Activated CD8-positive, alpha-beta memory T cell treated with anti-CD3 and anti-CD28 coated beads for 4 hours (primary cell): ENCODE measurements at regions not wholly inside any gene's neighbourhood (a gene's known extent, or its start where the extent isn't known, plus 50 kb on each side); places are given as distances from the start of the nearest gene placed in this dataset.
A peak's percentile ranks its signal among the peaks of the same experiment; 100 is the strongest.
"Not testable (repeated sequence)": the region's sequence is repeated elsewhere in the genome, so short reads cannot be mapped to it uniquely, and the experiment has no call there.

ENCODE experiments used
- DNase-seq, 2 donors: peaks; one replicate each; pipeline ENCODE4 v3.0.0-alpha.2; 2020; ENCODE audit warnings: low read depth in 2 of 2

- no peak for DNase-seq
These were observed 91.4 kb downstream of the NCOR2 start for GRCh38 chr12:124476011-124476400.

DNA sequence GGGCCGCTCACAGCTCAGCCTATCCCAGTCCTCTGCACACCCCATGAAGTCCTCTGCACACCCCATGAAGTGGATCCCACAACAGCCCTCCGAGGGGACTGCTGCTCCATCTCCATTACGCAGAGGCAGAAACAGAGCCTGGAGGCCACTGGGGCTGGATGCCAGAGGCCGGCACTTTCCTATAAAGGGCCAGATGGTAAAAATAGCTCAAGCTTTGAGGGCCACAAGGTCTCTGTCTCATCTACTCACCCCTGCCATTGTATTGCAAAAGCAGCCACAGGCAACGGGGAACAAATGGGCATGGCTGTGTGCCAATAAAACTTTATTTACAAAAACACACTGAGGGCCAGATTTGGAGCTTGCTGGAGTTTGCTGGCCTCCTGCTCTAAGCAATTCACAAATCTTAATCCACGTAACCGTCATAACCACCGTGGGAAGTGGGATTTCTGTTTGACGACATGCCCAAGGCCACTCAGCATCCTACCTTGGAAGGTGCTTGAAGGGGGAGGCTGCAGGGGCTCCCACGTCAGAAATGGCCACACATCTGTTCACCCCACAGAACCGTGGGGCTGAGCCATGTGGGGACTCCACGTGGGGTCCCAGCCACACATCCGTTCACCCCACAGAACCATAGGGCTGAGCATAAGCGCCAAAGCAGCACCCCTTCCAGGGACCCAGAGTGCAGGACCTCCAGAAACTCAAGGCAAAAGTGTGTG, 92.0 kb downstream of the NCOR2 start:
- DNase-seq: no peak

DNA sequence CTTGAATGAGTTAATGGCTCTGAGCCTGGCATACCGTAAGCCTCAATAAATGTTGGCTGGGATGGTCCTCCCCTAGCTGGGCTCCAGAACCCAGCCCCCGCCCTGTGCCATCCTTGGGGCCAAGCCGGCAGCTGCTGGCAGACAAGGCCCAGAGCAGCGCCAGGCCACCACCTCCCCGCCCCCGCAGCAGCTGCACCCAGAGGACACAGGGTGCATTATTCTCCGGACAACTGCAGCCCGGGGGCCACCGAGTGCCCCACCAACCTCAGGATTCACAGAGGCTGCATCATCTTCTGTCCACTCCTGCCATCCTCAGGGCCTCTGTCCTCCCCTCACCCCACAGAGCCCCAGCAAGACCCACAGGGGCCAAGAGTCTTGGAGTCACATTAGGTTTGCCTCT, 92.7 kb downstream of the NCOR2 start:
- DNase-seq: no peak

GRCh38 chr12:124472690-124473279, 94.6 kb downstream of the NCOR2 start:
- no peak for DNase-seq

DNA sequence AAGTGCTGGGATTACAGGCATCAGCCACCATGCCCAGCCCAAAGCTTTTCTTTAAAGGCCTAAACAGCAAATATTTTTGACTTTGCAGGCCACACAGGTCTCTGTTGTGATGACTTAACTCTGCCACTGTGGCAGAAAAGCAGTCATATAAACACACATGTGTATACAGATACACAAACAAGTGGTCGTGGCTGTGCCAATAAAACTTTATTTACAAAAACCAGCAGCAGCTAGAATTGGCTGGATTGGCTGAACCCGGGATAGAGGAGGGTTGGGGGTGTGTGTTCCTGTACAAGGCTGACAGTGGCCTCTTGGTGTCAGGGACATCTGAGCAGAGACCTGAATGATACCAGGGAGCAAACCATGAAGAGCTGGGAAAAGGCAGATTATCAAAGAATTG, 95.6 kb downstream of the NCOR2 start:
- no peak for DNase-seq

DNA sequence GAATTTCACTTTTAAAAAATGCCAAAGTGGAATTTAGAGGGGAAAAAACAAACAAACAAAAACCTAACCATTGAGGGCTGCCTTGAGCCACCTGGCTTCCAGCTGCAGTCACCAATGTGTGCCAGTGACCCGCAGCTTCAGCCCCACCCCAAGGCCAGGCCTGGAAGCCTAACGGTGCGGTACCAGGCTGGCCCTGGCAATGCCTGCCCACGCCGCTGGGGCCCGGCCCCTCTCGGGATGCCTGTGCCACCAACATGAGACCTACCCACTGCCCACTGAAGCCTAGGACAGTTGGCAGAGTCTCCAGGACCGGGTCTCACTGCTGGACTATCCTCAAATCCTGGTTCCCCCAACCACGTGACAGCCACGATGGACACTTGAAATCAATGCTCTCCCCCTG, 96.6 kb downstream of the NCOR2 start:
- DNase-seq: no peak

DNA sequence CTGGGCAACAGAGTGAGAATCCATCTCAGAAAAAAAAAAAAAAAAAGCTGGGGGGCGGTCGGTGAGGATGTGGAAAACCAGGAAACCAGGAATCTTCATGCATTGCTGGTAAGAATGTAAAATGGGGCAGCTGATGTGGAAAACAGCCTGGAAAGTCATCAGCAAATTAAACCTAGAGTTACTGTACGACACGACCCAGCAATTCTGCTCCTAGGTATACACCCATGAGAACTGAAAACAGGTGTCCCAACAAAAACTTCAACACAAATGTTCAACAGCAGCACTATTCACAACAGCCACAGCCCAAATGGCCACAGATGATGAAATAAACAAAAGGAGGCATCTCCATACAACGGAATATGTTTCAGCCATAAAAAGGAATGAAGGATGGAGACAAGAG, 97.3 kb downstream of the NCOR2 start:
- no peak for DNase-seq

- DNase-seq: no peak
These were observed 98.1 kb downstream of the NCOR2 start for GRCh38 chr12:124469193-124469888.

DNA sequence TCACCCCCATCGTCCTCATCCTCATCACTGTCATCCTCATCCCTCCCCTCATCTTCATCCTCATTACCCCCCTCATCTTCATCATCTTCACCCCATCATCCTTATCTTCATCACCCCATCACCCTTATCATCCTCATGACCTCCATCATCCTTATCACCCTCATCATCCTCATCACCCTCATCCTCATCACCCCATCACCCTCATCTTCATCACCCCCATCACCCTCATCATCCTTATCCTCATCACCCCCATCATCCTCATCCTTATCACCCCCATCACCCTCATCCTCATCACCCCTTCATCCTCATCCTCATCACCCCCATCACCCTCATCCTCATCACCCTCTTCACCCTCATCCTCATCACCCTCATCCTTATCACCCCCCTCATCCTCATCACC, 99.9 kb downstream of the NCOR2 start:
- DNase-seq: not testable (repeated sequence)

GRCh38 chr12:124466216-124467128, 100.9 kb downstream of the NCOR2 start:
- peak; percentile 78 to 81 for DNase-seq

GRCh38 chr12:124465473-124465872, 101.9 kb downstream of the NCOR2 start:
- no peak for DNase-seq

DNA sequence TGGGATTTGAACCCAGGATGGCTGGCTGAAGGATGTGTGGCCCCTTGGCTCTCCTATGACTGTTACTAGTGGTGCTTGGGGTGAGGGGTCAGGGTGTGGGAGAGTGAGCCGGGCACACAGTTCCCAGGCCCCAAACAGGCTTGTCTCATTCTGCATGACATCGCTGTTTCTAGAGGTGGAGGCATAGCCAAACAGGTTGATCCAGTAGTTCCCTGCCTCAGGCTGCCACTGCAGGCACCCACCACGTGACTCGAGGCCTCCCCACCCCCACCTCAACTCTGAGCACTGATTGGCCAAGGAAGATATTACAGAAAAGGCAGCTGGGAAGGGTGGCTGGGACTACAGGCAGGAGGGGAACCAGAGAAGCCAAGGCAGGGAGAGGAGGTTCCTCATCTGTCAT, 102.6 kb downstream of the NCOR2 start:
- no peak for DNase-seq

DNA sequence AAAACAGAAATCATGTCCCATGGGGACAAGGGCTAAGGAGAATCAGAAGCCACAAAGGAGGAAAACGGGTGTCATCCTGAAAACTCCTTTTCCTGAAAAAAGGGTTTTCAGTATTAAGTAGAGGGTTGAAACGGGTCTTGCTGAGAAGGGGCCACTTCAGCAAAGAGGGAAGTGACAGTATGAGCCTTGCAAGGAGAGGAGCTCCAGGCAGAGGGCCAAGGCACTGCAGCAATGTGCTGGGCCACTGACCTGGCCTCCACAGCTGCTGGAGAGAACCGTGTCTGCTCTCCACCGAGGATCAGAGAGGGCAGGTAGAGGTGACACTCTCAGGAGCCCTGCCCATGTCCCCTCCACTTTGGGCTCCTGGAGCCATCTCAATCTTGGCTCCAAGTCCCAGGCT, 103.3 kb downstream of the NCOR2 start:
- DNase-seq: no peak

- DNase-seq: no peak
These were observed 104.0 kb downstream of the NCOR2 start for GRCh38 chr12:124463341-124463921.

DNA sequence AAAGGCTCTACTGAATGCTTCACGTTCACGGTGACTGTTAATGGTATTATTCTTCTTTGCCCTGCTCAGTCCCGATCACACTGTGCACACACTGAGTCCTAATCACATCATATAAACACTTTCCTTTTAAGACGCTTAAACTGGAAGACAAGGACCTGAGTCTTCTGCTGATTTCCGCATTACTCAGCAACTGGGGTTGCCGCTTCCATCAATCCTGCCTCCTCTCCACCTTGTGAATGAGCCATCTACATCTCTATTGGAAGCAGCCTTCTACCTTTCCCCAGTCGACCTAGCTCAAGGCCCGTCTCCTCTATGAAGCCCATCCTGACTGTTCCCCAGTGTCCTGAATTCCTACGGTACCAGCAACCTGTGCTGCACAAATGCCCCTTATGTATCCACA, 104.7 kb downstream of the NCOR2 start:
- DNase-seq: no peak

DNA sequence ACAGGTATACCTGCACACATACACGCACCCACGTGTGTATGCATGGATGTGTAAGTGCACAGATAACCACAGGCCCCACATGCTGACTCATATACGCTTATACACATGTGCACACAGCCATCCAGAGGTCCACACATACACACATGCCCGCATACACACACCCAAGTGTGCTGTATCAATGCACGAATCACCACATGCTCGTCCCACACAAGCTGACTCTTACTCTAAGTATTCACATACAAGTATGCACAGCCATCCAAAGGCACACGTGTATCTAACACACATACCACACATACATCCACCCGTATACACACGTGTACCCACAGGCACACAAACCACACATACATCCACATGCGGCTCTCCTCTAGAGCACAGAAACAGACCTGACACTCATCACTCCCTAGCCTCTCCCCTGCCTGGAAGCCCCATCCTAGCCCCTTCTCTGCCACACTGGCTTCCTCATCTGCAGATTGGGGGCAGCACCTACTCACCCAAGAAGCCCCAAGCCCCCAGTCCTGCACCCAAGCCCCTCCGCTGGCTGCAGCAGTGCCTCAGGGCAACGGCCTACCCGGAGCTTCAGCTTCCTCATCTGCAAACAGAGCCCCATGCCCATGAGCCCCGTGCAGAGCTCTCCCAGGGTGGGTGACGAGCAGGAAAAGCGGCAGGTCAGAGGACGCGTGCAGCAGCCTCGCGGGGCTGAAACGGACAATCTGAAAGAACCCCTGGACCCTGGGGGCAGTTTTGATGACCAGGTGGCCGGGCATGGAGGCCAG, 105.4 kb downstream of the NCOR2 start:
- DNase-seq: no peak

DNA sequence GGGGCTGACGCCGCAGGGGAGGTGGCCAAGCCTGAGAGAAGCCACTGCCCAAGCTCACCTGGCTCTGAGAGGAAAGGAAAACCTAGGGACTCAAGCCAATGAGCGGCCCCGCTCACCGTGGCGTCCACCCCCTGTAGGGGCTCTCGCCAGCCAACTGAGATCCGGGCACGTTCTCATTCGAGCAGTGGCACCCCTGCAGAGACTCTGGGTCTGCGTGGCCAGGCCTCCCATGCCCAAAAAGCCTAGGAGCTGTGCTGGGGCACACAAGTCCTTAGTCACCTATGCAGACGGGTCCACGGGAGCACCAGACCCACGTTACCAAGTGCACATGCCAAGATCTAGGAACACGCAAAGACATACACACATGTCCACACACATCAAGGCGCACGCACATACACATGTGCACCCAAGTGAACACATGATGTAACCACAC, 106.2 kb downstream of the NCOR2 start:
- DNase-seq: no peak

DNA sequence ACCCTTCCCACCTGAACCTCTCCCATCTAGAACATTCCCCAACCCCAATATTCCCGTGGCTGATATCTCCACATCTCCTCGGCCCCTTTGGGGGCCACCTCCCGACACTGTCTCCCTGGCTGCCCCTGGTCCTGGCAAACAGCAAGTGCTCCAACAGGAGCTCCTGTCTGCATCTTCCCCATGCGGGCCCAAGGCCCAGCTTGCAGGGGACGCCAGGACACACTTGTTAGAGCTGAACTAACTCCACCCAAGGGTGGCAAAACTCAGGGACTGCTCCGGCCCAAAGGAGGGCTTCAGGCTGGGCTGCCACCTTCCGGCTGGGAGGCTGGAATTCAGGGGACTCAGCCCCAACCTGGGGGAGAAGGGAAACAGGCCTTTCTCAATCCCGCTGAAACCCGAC, 106.6 kb downstream of the NCOR2 start:
- DNase-seq: no peak

DNA sequence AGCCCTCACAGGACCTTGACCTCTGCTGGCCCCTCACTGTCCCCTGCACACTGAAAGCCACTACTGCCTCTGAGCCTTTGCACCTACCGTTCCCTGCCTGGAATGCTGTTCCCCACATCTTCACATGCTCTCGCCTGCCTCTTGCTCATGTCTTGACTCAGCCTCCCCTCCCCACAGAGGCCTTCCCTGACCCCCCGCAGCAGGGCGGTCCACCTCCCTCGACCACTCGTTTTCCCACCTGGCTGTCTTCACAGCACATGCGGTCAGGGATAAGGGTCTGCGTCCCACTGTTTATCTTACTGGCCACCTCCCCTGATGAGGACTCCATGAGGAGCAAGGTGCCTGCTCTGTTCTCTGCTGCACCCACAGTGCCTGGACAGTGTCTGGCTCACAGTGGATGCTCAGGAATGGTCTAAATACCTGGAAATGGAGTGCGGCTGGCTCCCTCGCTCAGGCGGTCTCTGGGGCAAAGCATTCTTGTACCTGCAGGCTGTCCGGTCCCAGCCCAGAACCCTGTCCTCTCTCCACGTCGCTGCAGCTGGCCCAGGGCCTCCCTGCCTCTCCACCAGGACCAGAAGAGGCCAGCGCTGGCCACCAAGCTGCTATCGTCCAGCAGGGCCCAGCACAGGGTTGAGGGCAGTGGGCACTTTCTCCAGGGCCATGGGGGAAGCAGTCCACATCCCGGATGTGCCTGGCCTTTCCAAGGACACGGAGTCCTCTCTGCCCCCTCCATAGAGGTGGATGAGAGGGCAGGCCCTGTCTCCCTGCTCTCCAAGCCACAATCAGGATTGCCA, 107.4 kb downstream of the NCOR2 start:
- DNase-seq: no peak
